HG02610 (cell line): ENCODE measurements at regions not wholly inside any gene's neighbourhood (a gene's known extent, or its start where the extent isn't known, plus 50 kb on each side); places are given as distances from the start of the nearest gene placed in this dataset.

Source experiments
- ATAC-seq: cut with Tn5 transposase; IDR thresholded peaks from one replicate; pipeline ENCODE4 v1.9.1; 2021; ENCODE audit warnings: mild to moderate bottlenecking, moderate library complexity; ENCODE audit not compliant: unreplicated experiment

GRCh38 chr18:40529478-40529877 lies 1425.6 kb upstream of the PIK3C3 start:
- no peak for ATAC-seq

GRCh38 chr18:40524881-40525280 lies 1430.2 kb upstream of the PIK3C3 start:
- ATAC-seq = no peak

- no peak for ATAC-seq
Observed at GRCh38 chr18:40523287-40523686, 1431.7 kb upstream of the PIK3C3 start.

- no peak for ATAC-seq
Observed at GRCh38 chr18:40501026-40501425, 1454.0 kb upstream of the PIK3C3 start.

DNA sequence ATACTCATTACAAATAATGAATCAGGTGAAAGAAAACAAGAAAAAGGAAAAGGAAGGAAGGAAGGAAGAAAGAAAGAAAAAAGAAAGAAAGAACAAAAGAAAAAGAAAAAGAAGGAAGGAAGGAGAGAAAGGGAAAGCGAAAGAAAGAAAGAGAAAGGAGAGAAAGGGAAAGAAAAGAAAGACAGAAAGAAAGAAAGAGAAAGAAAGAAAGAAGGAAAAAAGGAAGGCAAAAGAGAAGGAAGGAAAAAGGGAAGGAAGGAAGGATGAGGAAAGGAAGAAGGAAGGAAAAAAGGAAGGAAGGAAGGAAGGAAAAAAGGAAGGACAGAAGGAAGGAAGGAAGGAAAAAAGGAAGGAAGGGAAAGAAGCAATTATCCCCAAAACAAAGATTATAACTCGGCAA lies 1460.4 kb upstream of the PIK3C3 start:
- no peak for ATAC-seq

DNA sequence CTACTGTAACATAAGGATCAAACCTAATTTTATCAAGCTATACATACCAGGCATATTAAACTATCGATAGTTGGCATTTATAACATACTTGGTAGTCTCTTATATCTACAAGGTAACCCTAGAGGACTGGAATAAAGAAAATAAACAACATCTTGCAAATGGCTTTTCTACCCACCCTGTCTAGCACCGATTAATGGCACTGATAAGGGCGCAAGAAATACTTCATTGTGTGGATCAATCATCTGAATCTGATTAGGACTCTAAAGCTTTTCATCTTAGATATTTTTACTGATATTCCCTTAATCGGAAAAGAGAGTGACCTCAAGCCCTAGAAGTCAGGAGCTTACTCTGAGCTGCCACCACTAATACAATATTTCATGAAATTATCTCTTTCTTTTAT lies 1461.7 kb upstream of the PIK3C3 start:
- ATAC-seq = no peak

DNA sequence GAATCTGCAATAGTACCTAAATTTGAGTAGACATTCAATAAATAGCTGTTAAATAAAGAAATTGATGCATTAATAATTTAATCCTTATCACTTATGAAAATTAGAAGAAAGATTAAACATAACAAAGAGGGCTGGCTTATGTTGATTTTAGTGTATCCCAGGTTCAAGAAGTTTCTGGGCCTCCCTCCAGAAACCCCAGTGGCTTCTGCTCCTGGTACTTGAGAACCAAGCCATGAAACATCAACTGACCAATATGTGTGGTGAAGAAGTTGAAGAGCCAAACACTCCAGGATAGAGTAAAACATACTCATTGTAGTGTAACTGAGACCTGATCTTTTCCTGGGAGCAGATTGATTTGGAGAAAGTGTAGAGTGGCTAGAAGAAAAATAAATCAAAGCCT lies 1465.7 kb upstream of the PIK3C3 start:
- no peak for ATAC-seq

DNA sequence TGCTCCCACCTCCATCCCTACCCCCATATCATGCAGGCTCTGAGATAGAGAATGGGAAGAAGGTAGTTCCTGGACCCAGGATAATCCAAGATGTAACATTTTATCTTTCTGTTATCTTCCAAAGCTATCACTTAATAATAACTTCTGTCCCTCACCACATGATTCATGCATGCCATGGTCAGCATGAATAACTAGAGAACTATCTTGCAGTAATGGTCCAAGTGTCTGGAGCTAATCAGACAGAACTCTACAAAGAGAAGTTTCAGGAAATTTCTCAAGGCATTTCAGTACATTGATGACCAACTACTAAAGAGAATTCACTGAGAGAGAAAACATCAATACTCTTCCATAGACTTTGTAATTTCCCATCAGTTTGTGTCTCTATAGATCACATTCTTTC lies 1469.7 kb upstream of the PIK3C3 start:
- no peak for ATAC-seq

DNA sequence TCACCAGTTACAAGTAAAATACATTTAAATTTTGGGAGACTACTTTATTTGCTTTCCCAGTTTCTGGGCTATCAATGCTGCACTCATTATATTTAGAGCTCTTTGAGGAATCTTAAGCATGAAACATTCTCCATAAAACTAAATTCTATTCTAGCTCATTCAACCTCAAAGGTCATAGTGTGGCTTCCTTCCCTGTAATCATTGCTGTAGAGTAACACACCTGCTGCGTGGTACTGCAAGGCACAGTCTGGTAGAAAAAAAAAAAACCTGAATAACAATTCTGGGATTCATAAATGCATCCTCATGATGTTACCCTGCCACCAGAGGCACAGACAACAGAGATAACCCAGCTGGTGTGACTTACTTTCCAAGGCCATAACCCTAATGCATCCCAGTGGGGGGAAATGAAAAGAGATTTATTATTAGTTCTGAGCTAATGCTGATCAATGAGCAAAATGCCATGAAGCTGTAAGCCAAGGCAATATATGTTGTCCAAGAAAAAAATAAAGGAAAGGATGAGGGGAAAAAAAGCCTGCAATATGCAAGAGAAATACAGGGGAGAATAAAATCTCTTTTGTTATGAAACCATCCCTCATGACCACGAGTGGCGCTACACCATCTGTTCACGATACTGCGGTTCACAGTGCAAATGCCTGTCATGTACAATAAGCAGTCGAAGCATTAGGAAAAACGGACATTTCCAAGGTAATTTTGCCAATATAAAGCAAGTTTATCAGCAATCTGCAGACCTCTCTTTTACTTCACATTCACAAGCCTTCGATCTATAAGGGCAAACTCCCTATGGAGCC lies 1481.6 kb upstream of the PIK3C3 start:
- ATAC-seq = no peak

- ATAC-seq = no peak
Observed at GRCh38 chr18:40470723-40471122, 1484.3 kb upstream of the PIK3C3 start.

GRCh38 chr18:40469851-40470250 lies 1485.2 kb upstream of the PIK3C3 start:
- ATAC-seq = no peak

GRCh38 chr18:40469316-40469715 lies 1485.7 kb upstream of the PIK3C3 start:
- no peak for ATAC-seq

- ATAC-seq = no peak
Observed at GRCh38 chr18:40464032-40464431, 1491.0 kb upstream of the PIK3C3 start.

- no peak for ATAC-seq
Observed at GRCh38 chr18:40453903-40454302, 1501.1 kb upstream of the PIK3C3 start.

GRCh38 chr18:40452599-40452998 lies 1502.4 kb upstream of the PIK3C3 start:
- no peak for ATAC-seq

DNA sequence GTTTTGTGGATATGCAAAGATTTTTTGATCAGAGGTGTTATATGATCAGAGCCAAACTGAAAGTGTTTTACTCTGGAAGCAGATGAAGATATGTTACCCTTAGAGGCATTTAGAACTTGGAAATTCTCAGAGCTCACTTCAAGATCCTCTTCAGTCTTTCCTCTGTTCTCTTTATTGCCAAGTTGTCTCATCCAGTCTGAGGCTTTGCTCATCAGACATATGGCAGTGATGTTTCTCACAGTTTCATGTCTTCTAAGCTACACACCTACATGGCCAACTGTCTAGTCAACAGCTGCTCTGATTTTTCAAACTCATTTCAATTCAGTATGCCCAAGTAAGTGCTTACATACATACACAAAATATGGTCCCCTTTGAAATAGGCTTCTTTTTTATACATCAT lies 1504.3 kb upstream of the PIK3C3 start:
- ATAC-seq = no peak

DNA sequence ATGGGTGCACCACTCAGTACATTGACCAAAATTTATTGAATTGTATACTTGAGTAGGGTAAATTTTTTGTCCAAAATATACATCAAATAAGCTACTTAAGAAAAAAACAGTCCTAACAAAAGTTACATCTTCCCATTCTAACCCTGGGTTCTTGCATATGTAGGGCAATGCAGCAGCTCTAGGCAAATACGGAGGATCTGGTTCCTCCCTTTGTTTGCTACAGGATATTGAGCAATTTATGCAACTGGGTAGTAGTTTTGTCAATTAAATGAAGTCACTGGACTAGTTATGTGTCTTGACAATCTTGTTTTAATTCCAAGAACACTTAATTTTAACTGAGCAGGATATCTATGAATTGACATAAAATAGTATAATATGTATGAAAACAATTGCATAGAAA lies 1507.2 kb upstream of the PIK3C3 start:
- ATAC-seq = no peak

DNA sequence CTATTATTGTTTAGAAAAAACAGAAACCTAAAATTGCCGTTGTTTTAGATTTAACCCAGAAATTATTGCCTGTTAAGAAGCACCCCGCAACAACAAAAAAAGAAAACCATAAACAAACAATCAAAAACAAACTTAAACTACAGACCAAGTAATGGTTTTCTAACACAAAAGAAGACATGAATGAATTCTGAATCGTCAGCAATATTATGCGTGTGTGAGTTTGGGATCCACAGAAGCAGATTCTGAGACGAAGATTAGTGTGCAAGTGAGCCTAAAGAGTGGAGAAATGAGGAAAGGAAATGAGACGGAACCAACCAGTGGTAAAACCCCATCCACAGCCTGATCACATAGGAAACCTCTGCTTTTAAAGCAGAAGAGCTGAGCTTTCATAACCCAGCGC lies 1514.9 kb upstream of the PIK3C3 start:
- ATAC-seq = no peak

DNA sequence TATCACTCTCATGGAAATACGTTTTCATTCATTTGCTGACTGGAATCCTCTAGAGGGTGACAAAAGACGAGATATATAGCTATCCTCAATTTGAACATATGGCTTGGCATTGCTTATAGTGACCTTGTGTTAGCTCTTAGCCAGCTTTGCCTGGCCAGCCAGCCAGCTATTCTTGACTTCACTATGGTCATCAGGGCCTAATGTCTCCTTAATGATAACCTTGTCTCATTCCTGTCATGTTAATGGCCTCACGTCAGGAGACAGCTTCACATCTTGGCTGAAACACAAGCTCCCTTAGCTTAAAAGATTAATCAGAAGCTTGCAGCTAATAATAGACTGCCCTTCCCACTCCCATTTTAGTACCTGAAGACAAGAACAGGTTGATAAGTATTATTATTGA lies 1517.5 kb upstream of the PIK3C3 start:
- no peak for ATAC-seq

GRCh38 chr18:40431071-40431985 lies 1523.7 kb upstream of the PIK3C3 start:
- ATAC-seq = no peak

- ATAC-seq = no peak
Observed at GRCh38 chr18:40423291-40423690, 1531.7 kb upstream of the PIK3C3 start.

DNA sequence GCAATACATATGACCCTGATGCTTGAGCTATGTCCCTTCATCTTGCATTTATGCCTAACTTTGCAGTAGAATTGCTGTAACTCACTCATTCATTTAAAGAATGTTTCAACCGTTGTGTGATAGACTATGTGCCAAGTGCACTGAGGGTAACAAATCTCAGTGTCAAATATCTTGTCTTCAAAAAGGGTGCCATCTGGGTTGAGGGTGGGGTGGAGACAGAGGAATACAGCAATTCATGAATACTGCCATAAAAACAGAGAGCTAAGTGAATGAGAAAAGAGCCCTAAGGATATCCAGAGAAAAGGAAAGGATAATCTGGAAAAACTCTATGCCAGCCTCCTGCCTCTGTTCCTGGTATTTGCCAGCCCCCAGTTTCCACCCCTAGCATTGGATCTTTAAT lies 1534.4 kb upstream of the PIK3C3 start:
- no peak for ATAC-seq
